ENCODE measurements at regions not wholly inside any gene's neighbourhood (a gene's known extent, or its start where the extent isn't known, plus 50 kb on each side); places are given as distances from the start of the nearest gene placed in this dataset.
"Not testable (repeated sequence)": the region's sequence is repeated elsewhere in the genome, so short reads cannot be mapped to it uniquely, and the experiment has no call there.

DNA sequence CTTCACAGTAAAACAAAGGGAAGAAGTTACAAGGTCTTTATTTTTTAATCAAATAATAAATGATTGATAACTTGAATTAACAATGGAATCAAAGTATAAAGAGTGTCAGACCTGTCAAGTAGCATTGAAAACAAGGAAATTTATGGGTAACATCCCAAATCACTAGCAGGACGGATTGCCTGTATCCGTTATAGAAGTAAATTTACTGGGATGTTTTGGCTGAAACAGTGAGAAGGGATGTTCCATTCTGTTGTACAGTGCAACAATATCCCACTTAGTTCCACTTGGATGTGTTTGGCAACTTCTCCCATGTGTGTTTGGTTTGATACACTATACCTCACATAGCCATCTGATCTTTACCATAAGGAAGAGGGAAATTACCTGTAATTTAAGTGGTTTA is 421.0 kb upstream of the CHD1 start:
- in situ Hi-C loops (cut with MboI; ENCODE audit: low sequenced_read_pairs), result no loop called here

DNA sequence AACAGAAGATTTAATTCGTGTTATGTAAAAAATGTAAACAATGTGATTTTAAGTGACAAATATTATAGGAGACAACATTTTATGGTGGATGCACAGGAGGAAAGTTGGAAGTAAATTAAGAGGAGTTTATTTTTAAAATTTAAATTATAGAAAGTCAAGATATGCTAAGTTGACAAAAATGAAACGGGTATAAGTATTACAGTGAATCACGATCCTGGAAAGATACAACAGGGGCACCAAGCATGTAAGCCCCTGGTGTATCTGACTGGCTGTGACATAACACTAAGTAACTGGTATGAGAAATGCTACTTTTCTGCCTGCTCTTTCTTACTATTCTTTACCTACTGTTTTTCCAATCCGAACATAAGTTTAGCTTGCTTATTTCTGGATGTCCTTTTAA is 419.8 kb upstream of the CHD1 start:
- in situ Hi-C loops (cut with MboI; ENCODE audit: low sequenced_read_pairs), result no loop called here

GRCh38 chr5:99339758-99340157 is 411.0 kb upstream of the CHD1 start:
- in situ Hi-C loops (cut with MboI; ENCODE audit: low sequenced_read_pairs), result not testable (repeated sequence)

GRCh38 chr5:99334936-99335335 is 406.1 kb upstream of the CHD1 start:
- in situ Hi-C loops (cut with MboI; ENCODE audit: low sequenced_read_pairs), result no loop called here

- in situ Hi-C loops (cut with MboI; ENCODE audit: low sequenced_read_pairs), result no loop called here
Observed at GRCh38 chr5:99331061-99331460, 402.3 kb upstream of the CHD1 start.

DNA sequence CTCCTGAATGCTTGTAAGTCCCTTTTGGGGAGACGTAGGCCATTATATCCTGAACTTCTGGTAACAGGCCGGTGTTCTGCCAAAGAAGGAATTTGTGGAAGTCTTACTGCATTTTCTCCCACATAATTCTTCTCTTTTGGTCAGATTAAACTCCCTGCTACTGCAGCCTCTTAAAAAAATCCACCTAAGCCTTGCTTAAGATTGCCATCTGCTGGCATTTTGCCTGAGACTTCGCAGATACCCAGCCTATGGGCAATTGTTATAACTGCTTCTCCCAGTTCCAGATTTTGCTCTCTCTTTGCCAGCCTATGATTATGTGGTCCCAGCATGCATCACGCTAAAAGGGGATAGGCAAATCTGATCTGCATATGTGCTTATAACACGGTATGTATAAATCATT is 391.6 kb upstream of the CHD1 start:
- in situ Hi-C loops (cut with MboI; ENCODE audit: low sequenced_read_pairs), result no loop called here

GRCh38 chr5:99317136-99317535 is 388.3 kb upstream of the CHD1 start:
- in situ Hi-C loops (cut with MboI; ENCODE audit: low sequenced_read_pairs), result no loop called here

GRCh38 chr5:99316484-99316883 is 387.7 kb upstream of the CHD1 start:
- in situ Hi-C loops (cut with MboI; ENCODE audit: low sequenced_read_pairs), result no loop called here

DNA sequence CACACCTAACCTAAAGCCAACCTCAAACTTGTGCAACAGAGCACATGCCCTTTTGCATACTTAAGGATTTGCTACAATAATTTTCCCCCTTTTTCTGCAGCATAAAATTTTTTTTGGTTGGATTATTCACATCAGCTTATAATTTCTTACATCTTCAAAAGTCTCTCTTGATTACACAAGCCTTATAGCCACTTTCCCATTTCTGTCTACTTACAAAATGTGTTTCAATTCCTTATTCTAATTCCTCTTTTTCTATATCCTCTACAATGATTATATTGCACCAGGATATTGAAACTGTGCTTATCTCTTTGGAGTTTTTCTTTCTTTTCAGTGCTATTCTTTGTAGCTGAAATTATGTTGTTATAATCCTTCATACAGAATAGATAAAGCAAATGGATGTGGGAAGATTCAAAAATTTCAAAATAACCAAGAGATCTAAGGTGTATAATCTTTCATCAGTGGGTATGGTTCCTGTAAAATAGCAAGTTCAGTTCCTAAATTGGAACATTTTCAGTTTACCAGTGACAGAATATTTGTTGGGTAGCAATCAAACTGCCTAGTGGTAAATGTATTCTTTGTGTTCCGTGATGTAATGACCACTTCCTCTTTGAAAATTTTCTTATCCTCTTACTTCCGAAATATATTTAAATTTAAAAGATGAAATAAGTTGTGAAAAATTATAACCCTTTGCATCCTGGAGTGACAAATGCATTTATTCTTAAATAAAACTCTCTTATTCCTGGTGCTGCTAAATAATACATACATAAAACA is 386.8 kb upstream of the CHD1 start:
- in situ Hi-C loops (cut with MboI; ENCODE audit: low sequenced_read_pairs), result no loop called here

- in situ Hi-C loops (cut with MboI; ENCODE audit: low sequenced_read_pairs), result no loop called here
Observed at GRCh38 chr5:99314721-99315120, 385.9 kb upstream of the CHD1 start.

- in situ Hi-C loops (cut with MboI; ENCODE audit: low sequenced_read_pairs), result no loop called here
Observed at GRCh38 chr5:99308131-99308530, 379.3 kb upstream of the CHD1 start.

- in situ Hi-C loops (cut with MboI; ENCODE audit: low sequenced_read_pairs), result no loop called here
Observed at GRCh38 chr5:99305045-99305580, 376.3 kb upstream of the CHD1 start.

DNA sequence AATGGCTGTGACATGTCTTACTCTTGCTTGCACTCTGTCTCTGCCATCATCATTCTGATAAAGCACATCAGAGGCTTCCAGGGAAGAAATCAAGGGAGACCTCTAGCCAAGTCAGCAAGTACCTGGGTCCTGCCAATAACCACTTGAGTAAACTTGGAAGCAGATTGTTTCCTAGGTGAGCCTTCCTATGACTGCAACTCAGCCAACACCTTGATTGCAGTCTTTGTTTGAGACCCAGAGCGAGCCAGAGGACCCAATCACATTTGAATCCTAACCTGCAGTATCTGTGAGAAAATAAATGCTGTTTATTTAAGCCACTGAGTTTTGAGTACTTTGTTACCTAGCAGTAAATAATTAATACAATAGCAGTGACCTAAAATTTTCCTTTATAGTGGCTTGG is 356.8 kb upstream of the CHD1 start:
- in situ Hi-C loops (cut with MboI; ENCODE audit: low sequenced_read_pairs), result no loop called here

- in situ Hi-C loops (cut with MboI; ENCODE audit: low sequenced_read_pairs), result no loop called here
Observed at GRCh38 chr5:99275128-99275527, 346.3 kb upstream of the CHD1 start.

- in situ Hi-C loops (cut with MboI; ENCODE audit: low sequenced_read_pairs), result no loop called here
Observed at GRCh38 chr5:99272576-99272975, 343.8 kb upstream of the CHD1 start.

GRCh38 chr5:99258819-99259218 is 330.0 kb upstream of the CHD1 start:
- in situ Hi-C loops (cut with MboI; ENCODE audit: low sequenced_read_pairs), result no loop called here

DNA sequence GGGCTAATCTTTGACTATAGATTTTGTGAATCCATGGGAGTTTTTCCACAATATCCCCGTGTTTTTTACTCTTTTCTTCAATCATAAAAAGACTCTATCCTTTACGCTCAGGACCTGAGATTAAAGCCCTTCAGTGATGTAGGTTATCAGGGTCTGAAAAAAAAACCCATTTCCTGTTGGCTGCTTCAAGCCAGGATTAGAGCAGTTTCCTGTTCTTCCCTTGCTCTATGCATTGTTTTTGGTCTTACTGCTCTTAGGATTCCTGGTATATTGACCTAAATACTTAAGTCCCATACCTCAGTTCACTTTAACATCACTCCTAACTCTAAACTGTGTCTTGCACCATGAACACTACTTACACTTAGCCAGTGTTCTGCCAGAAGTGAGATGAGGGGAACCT is 319.3 kb upstream of the CHD1 start:
- in situ Hi-C loops (cut with MboI; ENCODE audit: low sequenced_read_pairs), result no loop called here

DNA sequence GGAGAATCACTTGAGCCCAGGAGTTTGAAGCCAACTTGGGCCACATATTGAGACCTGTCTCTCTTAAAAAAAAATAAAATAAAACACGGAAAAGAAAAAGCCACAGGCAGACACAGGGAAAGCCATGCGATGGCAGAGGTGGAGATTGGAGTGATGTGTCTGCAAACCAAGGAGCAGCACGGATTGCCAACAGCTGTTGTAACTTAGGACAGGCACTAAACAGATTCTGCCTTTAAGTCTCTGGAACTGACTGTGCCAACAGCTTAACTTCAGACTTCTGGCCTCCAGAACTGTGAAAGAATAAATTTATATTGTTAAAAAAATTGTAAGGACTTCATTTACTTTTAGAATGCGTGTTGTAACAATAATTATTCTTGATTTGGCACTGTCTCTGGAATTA is 318.5 kb upstream of the CHD1 start:
- in situ Hi-C loops (cut with MboI; ENCODE audit: low sequenced_read_pairs), result no loop called here

DNA sequence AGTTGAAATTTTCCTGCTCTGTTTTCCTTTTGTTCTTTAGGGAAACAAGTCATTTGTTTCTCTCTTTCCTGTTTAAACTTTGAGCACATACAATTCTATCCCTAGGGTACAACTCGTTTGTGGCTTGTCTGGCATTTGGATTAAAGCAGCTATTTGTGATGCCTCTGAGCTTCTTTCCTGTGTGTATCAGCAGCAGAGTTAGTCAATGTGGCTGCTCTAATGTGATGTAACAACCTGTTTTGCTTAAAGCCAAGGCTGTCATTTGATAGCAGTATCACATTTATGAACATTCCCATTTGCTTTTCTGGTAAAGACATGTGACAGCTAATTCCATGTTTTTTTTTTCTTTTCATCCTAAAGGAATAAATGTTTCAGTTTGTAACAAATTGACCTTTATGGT is 314.3 kb upstream of the CHD1 start:
- in situ Hi-C loops (cut with MboI; ENCODE audit: low sequenced_read_pairs), result no loop called here

GRCh38 chr5:99239826-99240360 is 311.1 kb upstream of the CHD1 start:
- in situ Hi-C loops (cut with MboI; ENCODE audit: low sequenced_read_pairs), result no loop called here

GRCh38 chr5:99191206-99191745 is 262.5 kb upstream of the CHD1 start:
- in situ Hi-C loops (cut with MboI; ENCODE audit: low sequenced_read_pairs), result no loop called here

- in situ Hi-C loops (cut with MboI; ENCODE audit: low sequenced_read_pairs), result no loop called here
Observed at GRCh38 chr5:99187611-99188010, 258.8 kb upstream of the CHD1 start.

All from HL-60/S4 (cell line).